NCI-H748 (cell line): ENCODE measurements at regions not wholly inside any gene's neighbourhood (a gene's known extent, or its start where the extent isn't known, plus 50 kb on each side); places are given as distances from the start of the nearest gene placed in this dataset.

ENCODE experiments used
- DNase-seq: peaks from one replicate; lab custom pipeline; 2025; ENCODE audit not compliant: unreplicated experiment; lab: John Stamatoyannopoulos, UW

- DNase-seq: no peak
Measured at GRCh38 chr10:21100871-21101514, 203.9 kb upstream of the NEBL start.

- peak; percentile 51 for DNase-seq
Measured at GRCh38 chr10:21100190-21100589, 203.1 kb upstream of the NEBL start.

- no peak for DNase-seq
Measured at GRCh38 chr10:21099291-21100062, 202.4 kb upstream of the NEBL start.

- DNase-seq: no peak
Measured at GRCh38 chr10:21097926-21098355, 200.8 kb upstream of the NEBL start.

GRCh38 chr10:21095494-21096055, 198.5 kb upstream of the NEBL start:
- no peak for DNase-seq

- DNase-seq: no peak
Measured at GRCh38 chr10:21095073-21095472, 198.0 kb upstream of the NEBL start.

- DNase-seq: no peak
Measured at GRCh38 chr10:21092683-21093524, 195.8 kb upstream of the NEBL start.

- DNase-seq: no peak
Measured at GRCh38 chr10:21090609-21091082, 193.5 kb upstream of the NEBL start.

- DNase-seq: no peak
Measured at GRCh38 chr10:21087476-21087875, 190.4 kb upstream of the NEBL start.

GRCh38 chr10:21084700-21085099, 187.6 kb upstream of the NEBL start:
- no peak for DNase-seq

GRCh38 chr10:21083861-21084260, 186.8 kb upstream of the NEBL start:
- peak; percentile 32 for DNase-seq

- no peak for DNase-seq
Measured at GRCh38 chr10:21082206-21082605, 185.1 kb upstream of the NEBL start.

GRCh38 chr10:21080261-21080660, 183.2 kb upstream of the NEBL start:
- DNase-seq: no peak

- DNase-seq: no peak
Measured at GRCh38 chr10:21079330-21079658, 182.2 kb upstream of the NEBL start.

- DNase-seq: peak; percentile 79
Measured at GRCh38 chr10:21078410-21079329, 181.6 kb upstream of the NEBL start.

- no peak for DNase-seq
Measured at GRCh38 chr10:21077681-21078080, 180.6 kb upstream of the NEBL start.

GRCh38 chr10:21076381-21076780, 179.3 kb upstream of the NEBL start:
- DNase-seq: no peak

- no peak for DNase-seq
Measured at GRCh38 chr10:21075880-21076279, 178.8 kb upstream of the NEBL start.

GRCh38 chr10:21071001-21071673, 174.0 kb upstream of the NEBL start:
- no peak for DNase-seq
